SJCRH30 (cell line): ENCODE measurements at regions not wholly inside any gene's neighbourhood (a gene's known extent, or its start where the extent isn't known, plus 50 kb on each side); places are given as distances from the start of the nearest gene placed in this dataset.
"Not testable (repeated sequence)": the region's sequence is repeated elsewhere in the genome, so short reads cannot be mapped to it uniquely, and the experiment has no call there.

ENCODE experiments used
- DNase-seq, 2 experiments: peaks; one replicate each; pipeline ENCODE4 v3.0.0-alpha.2; 2015 to 2020
- H3K27ac ChIP-seq: fragments of 250-450 bp; sonication (Bioruptor Pico); 2 replicates; pipeline ENCODE4 v1.5.1; 2020; ENCODE audit warnings: mild to moderate bottlenecking, moderate library complexity
- H3K27me3 ChIP-seq: fragments of 250-450 bp; sonication (Bioruptor Pico); 2 replicates; pipeline ENCODE4 v1.5.1; 2020; ENCODE audit warnings: mild to moderate bottlenecking, moderate library complexity
- H3K36me3 ChIP-seq: fragments of 250-450 bp; sonication (Bioruptor Pico); 2 replicates; pipeline ENCODE4 v1.5.1; 2020; ENCODE audit warnings: mild to moderate bottlenecking, moderate library complexity
- H3K4me1 ChIP-seq: fragments of 250-450 bp; sonication (Bioruptor Pico); 2 replicates; pipeline ENCODE4 v1.5.1; 2020; ENCODE audit warnings: mild to moderate bottlenecking, moderate library complexity
- H3K4me3 ChIP-seq: fragments of 250-450 bp; sonication (Bioruptor Pico); 2 replicates; pipeline ENCODE4 v1.5.1; 2020; ENCODE audit warnings: mild to moderate bottlenecking, moderate library complexity
- H3K9me3 ChIP-seq: fragments of 250-450 bp; sonication (Bioruptor Pico); replicated peaks from 2 replicates; pipeline ENCODE4 v1.5.1; 2020; ENCODE audit warnings: mild to moderate bottlenecking, moderate library complexity

- Histone ChIP-seq H3K36me3 (no peaks in the 10 kb centered on the region), H3K27me3 (no peaks in the 10 kb centered on the region), H3K27ac (no peak overlapping the region), H3K9me3 (no peaks in the 10 kb centered on the region), H3K4me3 (no peak overlapping the region), H3K4me1 (no peaks in the 10 kb centered on the region)
- DNase-seq: no peak
These were observed 187.3 kb upstream of the AUTS2 start for GRCh38 chr7:69411018-69411417.

- no peak overlapping the region for H3K27ac ChIP-seq
- no peaks in the 10 kb centered on the region for H3K27me3 ChIP-seq
- DNase-seq: no peak
- H3K9me3 ChIP-seq: no peaks in the 10 kb centered on the region
- H3K36me3 ChIP-seq: no peaks in the 10 kb centered on the region
- H3K4me3 ChIP-seq: no peak overlapping the region
- H3K4me1 ChIP-seq: no peaks in the 10 kb centered on the region
These were observed 186.8 kb upstream of the AUTS2 start for GRCh38 chr7:69411466-69411865.

- Histone ChIP-seq H3K9me3 (no peaks in the 10 kb centered on the region), H3K27me3 (no peaks in the 10 kb centered on the region), H3K4me3 (no peak overlapping the region), H3K27ac (no peak overlapping the region), H3K36me3 (no peaks in the 10 kb centered on the region), H3K4me1 (no peaks in the 10 kb centered on the region)
- peak; percentile 5 to 26 for DNase-seq
These were observed 185.7 kb upstream of the AUTS2 start for GRCh38 chr7:69412331-69413146.

- H3K27me3 ChIP-seq: no peaks in the 10 kb centered on the region
- H3K9me3 ChIP-seq: no peaks in the 10 kb centered on the region
- no peak overlapping the region for H3K27ac ChIP-seq
- H3K36me3 ChIP-seq: no peaks in the 10 kb centered on the region
- no peak overlapping the region for H3K4me3 ChIP-seq
- no peaks in the 10 kb centered on the region for H3K4me1 ChIP-seq
- DNase-seq: no peak
These were observed 183.7 kb upstream of the AUTS2 start for GRCh38 chr7:69414555-69414954.

- no peaks in the 10 kb centered on the region for H3K36me3 ChIP-seq
- DNase-seq: no peak
These were observed 179.2 kb upstream of the AUTS2 start for GRCh38 chr7:69418869-69419670.

GRCh38 chr7:69419934-69420333, 178.3 kb upstream of the AUTS2 start:
- Histone ChIP-seq H3K36me3 (no peaks in the 10 kb centered on the region), H3K4me3 (no peak overlapping the region), H3K27me3 (no peaks in the 10 kb centered on the region), H3K4me1 (no peaks in the 10 kb centered on the region), H3K9me3 (no peaks in the 10 kb centered on the region), H3K27ac (no peak overlapping the region)
- no peak for DNase-seq

More at GRCh38 chr7:69418869-69419670, 179.2 kb upstream of the AUTS2 start:
- Histone ChIP-seq H3K27ac (no peak overlapping the region), H3K4me3 (no peak overlapping the region), H3K4me1 (no peaks in the 10 kb centered on the region), H3K27me3 (no peaks in the 10 kb centered on the region), H3K9me3 (no peaks in the 10 kb centered on the region)

GRCh38 chr7:69422574-69422985, 175.7 kb upstream of the AUTS2 start:
- H3K4me1 ChIP-seq: no peaks in the 10 kb centered on the region
- H3K27ac ChIP-seq: no peak overlapping the region

GRCh38 chr7:69426705-69427104, 171.6 kb upstream of the AUTS2 start:
- H3K4me3 ChIP-seq: no peak overlapping the region
- H3K9me3 ChIP-seq: no peaks in the 10 kb centered on the region
- H3K36me3 ChIP-seq: no peaks in the 10 kb centered on the region
- no peak overlapping the region for H3K27ac ChIP-seq
- H3K27me3 ChIP-seq: no peaks in the 10 kb centered on the region
- H3K4me1 ChIP-seq: no peaks in the 10 kb centered on the region
- no peak for DNase-seq

More at GRCh38 chr7:69422574-69422985, 175.7 kb upstream of the AUTS2 start:
- Histone ChIP-seq H3K9me3 (no peaks in the 10 kb centered on the region), H3K36me3 (no peaks in the 10 kb centered on the region), H3K27me3 (no peaks in the 10 kb centered on the region), H3K4me3 (no peak overlapping the region)
- no peak for DNase-seq

- Histone ChIP-seq H3K9me3 (no peaks in the 10 kb centered on the region), H3K4me1 (no peaks in the 10 kb centered on the region), H3K4me3 (no peak overlapping the region), H3K27me3 (no peaks in the 10 kb centered on the region), H3K27ac (no peak overlapping the region), H3K36me3 (no peaks in the 10 kb centered on the region)
- no peak for DNase-seq
These were observed 170.2 kb upstream of the AUTS2 start for GRCh38 chr7:69428089-69428488.

- H3K4me1 ChIP-seq: no peaks in the 10 kb centered on the region
- peak overlapping the region; percentile 23 for H3K4me3 ChIP-seq
- H3K27ac ChIP-seq: no peak overlapping the region
- DNase-seq: peak; percentile 10 to 44
- no peaks in the 10 kb centered on the region for H3K9me3 ChIP-seq
- no peaks in the 10 kb centered on the region for H3K36me3 ChIP-seq
- no peaks in the 10 kb centered on the region for H3K27me3 ChIP-seq
These were observed 168.3 kb upstream of the AUTS2 start for GRCh38 chr7:69429911-69430383.

GRCh38 chr7:69430384-69431021, 167.8 kb upstream of the AUTS2 start:
- DNase-seq: peak; percentile 31 to 54
- H3K36me3 ChIP-seq: no peaks in the 10 kb centered on the region
- no peaks in the 10 kb centered on the region for H3K9me3 ChIP-seq
- no peak overlapping the region for H3K27ac ChIP-seq
- H3K4me1 ChIP-seq: no peaks in the 10 kb centered on the region
- no peaks in the 10 kb centered on the region for H3K27me3 ChIP-seq
- H3K4me3 ChIP-seq: peak overlapping the region; percentile 23

- Histone ChIP-seq H3K4me1 (no peaks in the 10 kb centered on the region), H3K4me3 (no peak overlapping the region), H3K27ac (no peak overlapping the region), H3K36me3 (no peaks in the 10 kb centered on the region), H3K27me3 (no peaks in the 10 kb centered on the region), H3K9me3 (no peaks in the 10 kb centered on the region)
- DNase-seq: no peak
These were observed 166.6 kb upstream of the AUTS2 start for GRCh38 chr7:69431626-69432025.

- not testable (repeated sequence) for H3K27ac ChIP-seq, H3K36me3 ChIP-seq, H3K4me1 ChIP-seq, DNase-seq, H3K27me3 ChIP-seq, H3K9me3 ChIP-seq, H3K4me3 ChIP-seq
These were observed 166.0 kb upstream of the AUTS2 start for GRCh38 chr7:69432276-69432675.

GRCh38 chr7:69433081-69433480, 165.2 kb upstream of the AUTS2 start:
- Histone ChIP-seq H3K4me3 (no peak overlapping the region), H3K4me1 (no peaks in the 10 kb centered on the region), H3K27me3 (no peaks in the 10 kb centered on the region), H3K36me3 (no peaks in the 10 kb centered on the region), H3K27ac (no peak overlapping the region), H3K9me3 (no peaks in the 10 kb centered on the region)
- no peak for DNase-seq

- DNase-seq: no peak
- H3K4me1 ChIP-seq: no peaks in the 10 kb centered on the region
These were observed 163.9 kb upstream of the AUTS2 start for GRCh38 chr7:69434398-69434815.

More at GRCh38 chr7:69434398-69434815, 163.9 kb upstream of the AUTS2 start:
- Histone ChIP-seq H3K4me3 (no peak overlapping the region), H3K9me3 (no peaks in the 10 kb centered on the region), H3K36me3 (no peaks in the 10 kb centered on the region), H3K27me3 (no peaks in the 10 kb centered on the region), H3K27ac (no peak overlapping the region)
